ENCODE measurements at regions not wholly inside any gene's neighbourhood (a gene's known extent, or its start where the extent isn't known, plus 50 kb on each side); places are given as distances from the start of the nearest gene placed in this dataset.

- TF ChIP-seq, protein P1, sequence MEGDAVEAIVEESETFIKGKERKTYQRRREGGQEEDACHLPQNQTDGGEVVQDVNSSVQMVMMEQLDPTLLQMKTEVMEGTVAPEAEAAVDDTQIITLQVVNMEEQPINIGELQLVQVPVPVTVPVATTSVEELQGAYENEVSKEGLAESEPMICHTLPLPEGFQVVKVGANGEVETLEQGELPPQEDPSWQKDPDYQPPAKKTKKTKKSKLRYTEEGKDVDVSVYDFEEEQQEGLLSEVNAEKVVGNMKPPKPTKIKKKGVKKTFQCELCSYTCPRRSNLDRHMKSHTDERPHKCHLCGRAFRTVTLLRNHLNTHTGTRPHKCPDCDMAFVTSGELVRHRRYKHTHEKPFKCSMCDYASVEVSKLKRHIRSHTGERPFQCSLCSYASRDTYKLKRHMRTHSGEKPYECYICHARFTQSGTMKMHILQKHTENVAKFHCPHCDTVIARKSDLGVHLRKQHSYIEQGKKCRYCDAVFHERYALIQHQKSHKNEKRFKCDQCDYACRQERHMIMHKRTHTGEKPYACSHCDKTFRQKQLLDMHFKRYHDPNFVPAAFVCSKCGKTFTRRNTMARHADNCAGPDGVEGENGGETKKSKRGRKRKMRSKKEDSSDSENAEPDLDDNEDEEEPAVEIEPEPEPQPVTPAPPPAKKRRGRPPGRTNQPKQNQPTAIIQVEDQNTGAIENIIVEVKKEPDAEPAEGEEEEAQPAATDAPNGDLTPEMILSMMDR (conservative IDR thresholded peaks at IDR 0.05; ENCODE audit: low read depth in 2 of 2), result no peak
- no peak for TF ChIP-seq EZH2phosphoT487 (IDR thresholded peaks at IDR 0.05; ENCODE audit: unreplicated experiment)
- TF ChIP-seq EZH2 (IDR thresholded peaks at IDR 0.05; ENCODE audit: low read depth, unreplicated experiment), result no peak
- TF ChIP-seq STAT1 (IDR thresholded peaks at IDR 0.05; ENCODE audit: unreplicated experiment), result no peak
- TF ChIP-seq JUNB (IDR thresholded peaks at IDR 0.05; ENCODE audit: unreplicated experiment), result no peak
- no peak for TF ChIP-seq POLR2AphosphoS5 (IDR thresholded peaks at IDR 0.05; ENCODE audit: low read depth)
- no peak for TF ChIP-seq REST (IDR thresholded peaks at IDR 0.05; ENCODE audit: unreplicated experiment)
- TF ChIP-seq CREB1 (CRISPR knock-in tag; IDR thresholded peaks at IDR 0.05; ENCODE audit: low read depth), result no peak
- TF ChIP-seq NANOG (IDR thresholded peaks at IDR 0.05; ENCODE audit: borderline replicate concordance), result no peak
- no peak for TF ChIP-seq ZNF114 (CRISPR knock-in tag; IDR thresholded peaks at IDR 0.05)
- no peak for TF ChIP-seq ZNF331 (CRISPR knock-in tag; IDR thresholded peaks at IDR 0.05; ENCODE audit: low read depth)
Measured at GRCh38 chr7:34406848-34407530, 251.0 kb upstream of the NPSR1 start.

Measured in GM23338 (cell line).